Fibroblast of pulmonary artery (primary cell): ENCODE measurements at regions not wholly inside any gene's neighbourhood (a gene's known extent, or its start where the extent isn't known, plus 50 kb on each side); places are given as distances from the start of the nearest gene placed in this dataset.
"Not testable (repeated sequence)": the region's sequence is repeated elsewhere in the genome, so short reads cannot be mapped to it uniquely, and the experiment has no call there.

Experiments
- DNase-seq: peaks from one replicate; pipeline ENCODE4 v3.0.0-alpha.2; 2010; ENCODE audit warnings: low read depth
- H3K4me3 ChIP-seq: replicated peaks from 2 replicates; pipeline ENCODE4 v1.5.1; 2011; ENCODE audit warnings: low read depth, mild to moderate bottlenecking, control low read depth, low read length, moderate library complexity
- TF ChIP-seq, protein P1 (sequence below): IDR thresholded peaks from 2 replicates; pipeline ENCODE4 v1.5.1; 2011; ENCODE audit warnings: mild to moderate bottlenecking, control low read depth, low read length, inconsistent platforms; ENCODE audit errors: missing control alignments

DNA sequence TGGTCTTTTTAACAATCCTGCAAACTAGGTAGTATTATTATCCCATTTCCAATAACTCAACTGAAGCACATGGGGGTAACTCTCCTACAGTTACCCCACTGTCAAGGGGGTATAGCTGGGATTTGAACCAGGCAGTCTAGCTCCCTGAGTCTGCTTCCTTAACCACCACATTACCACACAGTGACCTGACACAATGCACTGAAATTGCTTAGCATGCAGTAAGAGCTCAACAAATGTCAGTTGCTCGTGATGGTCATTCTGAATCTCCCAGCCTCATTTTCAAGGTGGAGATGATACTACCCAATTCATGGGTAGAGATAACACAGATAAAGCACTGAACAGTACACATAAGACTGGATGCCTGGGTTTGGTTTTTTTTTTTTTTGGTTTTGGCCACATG is 193.2 kb upstream of the MYLIP start:
- TF ChIP-seq, protein P1, sequence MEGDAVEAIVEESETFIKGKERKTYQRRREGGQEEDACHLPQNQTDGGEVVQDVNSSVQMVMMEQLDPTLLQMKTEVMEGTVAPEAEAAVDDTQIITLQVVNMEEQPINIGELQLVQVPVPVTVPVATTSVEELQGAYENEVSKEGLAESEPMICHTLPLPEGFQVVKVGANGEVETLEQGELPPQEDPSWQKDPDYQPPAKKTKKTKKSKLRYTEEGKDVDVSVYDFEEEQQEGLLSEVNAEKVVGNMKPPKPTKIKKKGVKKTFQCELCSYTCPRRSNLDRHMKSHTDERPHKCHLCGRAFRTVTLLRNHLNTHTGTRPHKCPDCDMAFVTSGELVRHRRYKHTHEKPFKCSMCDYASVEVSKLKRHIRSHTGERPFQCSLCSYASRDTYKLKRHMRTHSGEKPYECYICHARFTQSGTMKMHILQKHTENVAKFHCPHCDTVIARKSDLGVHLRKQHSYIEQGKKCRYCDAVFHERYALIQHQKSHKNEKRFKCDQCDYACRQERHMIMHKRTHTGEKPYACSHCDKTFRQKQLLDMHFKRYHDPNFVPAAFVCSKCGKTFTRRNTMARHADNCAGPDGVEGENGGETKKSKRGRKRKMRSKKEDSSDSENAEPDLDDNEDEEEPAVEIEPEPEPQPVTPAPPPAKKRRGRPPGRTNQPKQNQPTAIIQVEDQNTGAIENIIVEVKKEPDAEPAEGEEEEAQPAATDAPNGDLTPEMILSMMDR = no peak
- no peak overlapping the region for H3K4me3 ChIP-seq
- no peak for DNase-seq

DNA sequence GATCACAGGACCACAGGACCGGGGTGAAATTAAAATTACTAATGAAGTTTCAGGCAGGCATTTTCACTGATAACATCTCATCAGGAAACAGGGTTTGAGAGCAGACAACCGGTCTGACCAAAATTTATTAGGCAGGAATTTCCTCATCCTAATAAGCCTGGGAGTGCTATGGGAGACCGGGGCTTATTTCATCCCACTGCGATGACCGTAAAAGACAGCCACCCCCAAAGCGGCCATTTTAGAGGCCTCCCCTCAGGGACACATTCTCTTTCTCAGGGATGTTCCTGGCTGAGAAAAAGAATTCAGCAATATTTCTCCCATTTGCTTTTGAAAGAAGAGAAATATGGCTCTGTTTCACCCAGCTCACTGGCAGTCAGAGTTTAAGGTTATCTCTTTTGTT is 197.2 kb upstream of the MYLIP start:
- not testable (repeated sequence) for H3K4me3 ChIP-seq, DNase-seq

DNA sequence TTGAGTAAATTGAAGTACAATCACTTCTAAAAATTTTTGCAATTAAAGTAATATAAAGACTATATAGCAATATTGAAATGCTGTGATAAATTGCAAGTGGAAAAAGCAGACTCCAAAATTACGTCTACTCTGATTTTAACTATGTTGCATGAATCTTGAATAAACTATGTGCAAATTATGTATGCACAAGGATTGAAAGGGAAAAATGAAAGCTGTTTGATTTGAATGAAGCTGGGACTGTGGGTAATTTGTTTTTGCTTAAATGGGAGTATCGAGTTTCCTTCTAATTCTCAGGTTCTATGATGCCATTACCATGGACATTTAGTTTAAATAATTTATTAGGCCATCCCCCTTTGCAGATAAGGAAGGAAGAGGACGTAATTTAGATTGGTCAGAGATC is 198.7 kb upstream of the MYLIP start:
- TF ChIP-seq, protein P1 = no peak
- no peak for DNase-seq
- H3K4me3 ChIP-seq = no peak overlapping the region

DNA sequence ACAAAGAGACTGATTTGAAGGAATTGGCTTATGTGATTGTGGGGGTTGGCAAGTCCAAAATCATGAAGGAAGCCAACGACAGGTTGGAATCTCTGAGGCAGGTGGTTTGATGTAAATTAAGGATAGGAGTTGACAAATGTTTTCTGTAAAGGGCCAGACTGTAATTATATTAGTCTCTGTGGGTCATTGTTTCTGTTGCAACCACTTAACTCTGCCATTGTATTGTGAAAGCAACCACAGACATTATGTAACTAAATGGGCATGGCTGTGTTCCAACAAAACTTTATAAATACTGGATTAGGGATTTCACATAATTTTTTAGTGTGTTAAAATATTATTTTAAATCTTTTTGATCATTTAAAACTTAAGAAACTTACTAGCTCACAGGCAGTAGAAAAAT is 199.2 kb upstream of the MYLIP start:
- no peak overlapping the region for H3K4me3 ChIP-seq
- peak; percentile 53 for DNase-seq
- TF ChIP-seq, protein P1 = no peak

DNA sequence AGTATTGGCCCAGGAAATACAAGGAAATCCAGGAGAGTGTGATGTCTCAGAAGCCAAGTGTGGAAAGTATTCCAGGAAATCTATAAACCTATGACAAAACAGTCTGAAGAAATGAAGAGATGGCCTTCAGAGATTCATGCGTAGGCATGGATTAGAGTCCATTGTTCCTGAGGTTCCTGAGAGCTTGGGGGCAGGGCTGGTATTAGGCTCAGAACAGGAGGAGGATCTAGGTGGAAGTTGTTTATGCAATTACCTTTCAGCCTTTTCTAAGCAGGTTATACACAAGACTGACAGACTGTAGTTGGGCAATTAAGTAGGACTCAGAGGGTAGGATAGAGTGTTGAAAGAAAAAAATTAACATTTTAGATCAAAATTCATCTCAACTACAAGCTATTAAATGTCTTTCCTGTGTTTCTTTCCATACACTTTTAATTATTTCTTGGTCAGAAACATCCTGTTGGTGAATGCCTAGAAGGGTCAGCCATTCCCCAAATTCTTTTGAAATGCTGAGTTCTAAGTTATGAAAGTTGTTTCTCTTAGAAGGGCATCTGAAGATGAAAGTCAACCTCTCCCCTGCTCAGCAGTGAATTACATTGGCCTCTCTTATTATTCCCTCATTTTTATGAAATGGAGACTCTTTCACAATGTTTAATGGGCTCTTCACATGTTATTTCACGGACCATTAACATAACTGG is 201.2 kb upstream of the MYLIP start:
- no peak for DNase-seq
- TF ChIP-seq, protein P1 = no peak
- H3K4me3 ChIP-seq = no peak overlapping the region

DNA sequence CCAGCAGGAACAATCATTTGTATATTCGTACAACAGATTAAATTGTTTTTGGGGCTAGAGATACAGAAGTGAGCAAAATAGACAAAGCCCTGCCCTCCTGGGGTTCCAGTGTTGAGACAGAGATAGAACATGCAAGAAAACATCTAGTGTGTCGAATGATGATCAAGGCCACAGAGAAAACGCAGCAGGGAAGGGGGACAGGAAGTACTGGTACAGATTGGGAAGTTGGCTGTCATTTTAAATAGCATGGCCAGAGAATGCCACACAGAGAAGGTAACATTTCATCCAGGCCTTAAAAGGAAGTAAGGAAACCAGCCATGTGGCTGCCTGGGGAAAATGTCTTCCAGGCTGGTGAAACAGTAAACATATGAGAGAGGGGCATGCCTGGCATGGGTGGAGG is 202.6 kb upstream of the MYLIP start:
- no peak for DNase-seq
- no peak overlapping the region for H3K4me3 ChIP-seq
- TF ChIP-seq, protein P1 = no peak

DNA sequence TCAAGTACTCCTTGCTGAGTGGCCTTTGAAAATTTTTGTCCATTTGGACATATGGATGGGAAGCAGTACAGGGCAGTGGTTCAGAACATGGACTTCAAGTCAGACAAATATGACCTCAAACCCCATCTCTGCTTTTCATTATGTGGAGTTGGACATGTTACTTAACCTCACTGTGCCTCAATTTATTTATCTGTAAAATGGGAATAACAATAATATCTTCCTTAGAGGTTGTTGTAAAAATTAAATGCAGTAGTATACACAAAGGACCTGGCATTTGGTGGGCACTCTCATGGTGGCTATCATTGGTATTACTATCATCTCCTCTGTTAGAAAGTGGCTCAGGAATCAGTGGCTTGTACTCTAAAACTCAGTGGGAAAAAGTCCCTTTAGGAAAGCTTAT is 204.0 kb upstream of the MYLIP start:
- TF ChIP-seq, protein P1 = no peak
- H3K4me3 ChIP-seq = no peak overlapping the region
- no peak for DNase-seq
